HepG2 (cell line): ENCODE measurements at regions not wholly inside any gene's neighbourhood (a gene's known extent, or its start where the extent isn't known, plus 50 kb on each side); places are given as distances from the start of the nearest gene placed in this dataset.

ENCODE experiments used
- ATAC-seq: fragments of 200-7000 bp; cut with Tn5 transposase; 3 replicates; pipeline ENCODE4 v1.9.1; 2020; ENCODE audit warnings: mild to moderate bottlenecking, moderate library complexity
- BruUV-seq: library from RNA; stranded (reverse); fragments of 400-500 nt; replicated peaks from 2 replicates; lab custom pipeline; 2021; lab: Mats Ljungman, UMichigan
- CTCF ChIA-PET: fragments of 300-600 bp; formaldehyde crosslinking; extraction: SDS; loops from one replicate; lab custom pipeline; 2021; ENCODE audit warnings: low total read pairs, inconsistent platforms, low intra/inter-chr PET ratio; lab: Yijun Ruan, JAX
- POLR2A ChIA-PET: fragments of 350-600 bp; sonication (Branson Sonifier 250); formaldehyde crosslinking; loops from one replicate; lab custom pipeline; 2020; ENCODE audit warnings: antibody characterized with exemption, inconsistent platforms; lab: Yijun Ruan, JAX
- DNase-seq: peaks from one replicate; pipeline ENCODE4 v3.0.0-alpha.2; 2015; ENCODE audit warnings: low spot score
- FAIRE-seq: peaks from 3 replicates; lab custom pipeline; 2011; peaks lifted over from hg19 to GRCh38; lab: Jason Lieb, UNC
- H2AFZ ChIP-seq: one replicate; pipeline ENCODE4 v1.6.1; 2011; ENCODE audit warnings: low read length, inconsistent platforms
- H3K27ac ChIP-seq: fragments of 300-600 bp; 3 replicates; pipeline ENCODE4 v1.8.0; 2011; ENCODE audit warnings: mixed run types, mild to moderate bottlenecking, mixed read lengths, low read length, inconsistent platforms; ENCODE audit not compliant: insufficient read depth; ENCODE audit errors: extremely low read length
- H3K27me3 ChIP-seq, 2 experiments: fragments of 200-600 bp in 1 of 2; 2 replicates in 1 of 2; 3 replicates in 1 of 2; pipeline versions ENCODE4 v1.6.0 to v1.8.0; 2011; ENCODE audit warnings: low read length in 2 of 2, mild to moderate bottlenecking in 2 of 2, moderate library complexity in 2 of 2, inconsistent platforms in 1 of 2; ENCODE audit not compliant: insufficient read depth in 2 of 2, control insufficient read depth in 1 of 2
- H3K36me3 ChIP-seq, 2 experiments: fragments of 200-600 bp in 1 of 2; replicated peaks in 1 of 2; 2 replicates in 1 of 2; 3 replicates in 1 of 2; pipeline versions ENCODE4 v1.5.1 to v1.8.0; 2011; ENCODE audit warnings: low read length in 2 of 2, inconsistent platforms in 1 of 2; ENCODE audit not compliant: insufficient read depth in 2 of 2, control insufficient read depth in 1 of 2
- H3K4me1 ChIP-seq: 2 replicates; pipeline ENCODE4 v1.5.1; 2012; ENCODE audit warnings: low read length, inconsistent platforms; ENCODE audit not compliant: insufficient read depth
- H3K4me2 ChIP-seq: 2 replicates; pipeline ENCODE4 v1.6.0; 2011; ENCODE audit warnings: low read depth, low read length, inconsistent platforms
- H3K4me3 ChIP-seq, 3 experiments: fragments of 200-600 bp in 1 of 3; sonication (generic), shearing (Covaris generic) in 1 of 3; replicated peaks in 1 of 3; 2 replicates each; pipeline ENCODE4 v1.5.1; 2011 to 2016; ENCODE audit warnings: low read length in 3 of 3, inconsistent platforms in 2 of 3, low read depth in 2 of 3, mild to moderate bottlenecking in 2 of 3, control low read depth in 1 of 3, mixed read lengths in 1 of 3; ENCODE audit not compliant: insufficient read depth in 1 of 3
- H3K79me2 ChIP-seq: one replicate; pipeline ENCODE4 v1.6.1; 2011; ENCODE audit warnings: low read length, inconsistent platforms; ENCODE audit not compliant: insufficient read depth
- H3K9ac ChIP-seq: 2 replicates; pipeline ENCODE4 v1.6.0; 2011; ENCODE audit warnings: mild to moderate bottlenecking, low read depth, low read length, inconsistent platforms; ENCODE audit not compliant: insufficient read depth
- H3K9me3 ChIP-seq: 2 replicates; pipeline ENCODE4 v1.5.1; 2012; ENCODE audit warnings: mild to moderate bottlenecking, low read length
- H4K20me1 ChIP-seq: 2 replicates; pipeline ENCODE4 v1.6.0; 2011; ENCODE audit warnings: inconsistent platforms, mild to moderate bottlenecking, low read length, moderate library complexity; ENCODE audit not compliant: insufficient read depth
- DNMT1 ChIP-seq: sonication (generic); formaldehyde crosslinking; IDR thresholded peaks from 2 replicates; pipeline ENCODE4 v1.5.1; 2020; ENCODE audit warnings: mild to moderate bottlenecking, missing genetic modification reagents
- ELK4 ChIP-seq: sonication (generic); formaldehyde crosslinking; IDR thresholded peaks from 2 replicates; pipeline ENCODE4 v1.9.0; 2021; ENCODE audit warnings: missing genetic modification reagents, borderline replicate concordance
- HIVEP1 ChIP-seq: sonication (generic); formaldehyde crosslinking; IDR thresholded peaks from 2 replicates; pipeline ENCODE4 v1.4.0; 2020; ENCODE audit warnings: mild to moderate bottlenecking, missing genetic modification reagents
- KDM1A ChIP-seq: IDR thresholded peaks from 2 replicates; pipeline ENCODE4 v1.6.1; 2016; ENCODE audit warnings: missing compliant biosample characterization
- KLF15 ChIP-seq: sonication (generic); formaldehyde crosslinking; IDR thresholded peaks from 2 replicates; pipeline ENCODE4 v1.8.1; 2023; ENCODE audit warnings: borderline replicate concordance, mild to moderate bottlenecking, inconsistent platforms, missing genetic modification reagents, mixed read lengths
- MIXL1 ChIP-seq: IDR thresholded peaks from 2 replicates; pipeline ENCODE4 v1.6.1; 2016
- MYPOP ChIP-seq: sonication (generic); formaldehyde crosslinking; IDR thresholded peaks from 2 replicates; pipeline ENCODE4 v1.8.1; 2023; ENCODE audit warnings: mild to moderate bottlenecking, moderate library complexity, missing genetic modification reagents
- ZBTB40 ChIP-seq, 2 experiments: fragments of 450-650 bp in 1 of 2; sonication (generic) in 1 of 2; formaldehyde crosslinking in 1 of 2; IDR thresholded peaks; 2 replicates each; pipeline versions ENCODE4 v1.6.1 to v1.8.0; 2016 to 2022; ENCODE audit warnings: antibody characterized with exemption in 1 of 2, mild to moderate bottlenecking in 1 of 2, missing genetic modification reagents in 1 of 2
- ZFY ChIP-seq: sonication (generic); formaldehyde crosslinking; IDR thresholded peaks from 2 replicates; pipeline ENCODE4 v1.4.0; 2020; ENCODE audit warnings: missing genetic modification reagents
- ZNF34 ChIP-seq: sonication (generic); formaldehyde crosslinking; IDR thresholded peaks from 2 replicates; pipeline ENCODE4 v1.4.0; 2020; ENCODE audit warnings: mild to moderate bottlenecking, missing genetic modification reagents, borderline replicate concordance
- ZNF510 ChIP-seq: sonication (generic); formaldehyde crosslinking; IDR thresholded peaks from 2 replicates; pipeline ENCODE4 v1.4.0; 2020; ENCODE audit warnings: low read depth, mild to moderate bottlenecking, missing genetic modification reagents
- ZNF557 ChIP-seq: sonication (generic); formaldehyde crosslinking; IDR thresholded peaks from 2 replicates; pipeline ENCODE4 v1.4.0; 2020; ENCODE audit warnings: missing genetic modification reagents
- ZNF605 ChIP-seq: sonication (generic); formaldehyde crosslinking; IDR thresholded peaks from 2 replicates; pipeline ENCODE4 v1.8.0; 2022; ENCODE audit warnings: mild to moderate bottlenecking, missing genetic modification reagents
- WGBS: methylation state at CpG from one replicate; pipeline ENCODE4 v1.1.6; 2017; ENCODE audit warnings: low lambda C conversion rate; 5-methylcytosine and 5-hydroxymethylcytosine counted together
- in situ Hi-C: cut with HindIII; loops from 2 replicates; pipeline ENCODE4 v1.10.0; 2017; ENCODE audit warnings: low pct_unique_long_range_greater_than_20kb; ENCODE audit not compliant: extremely low pct_ligation_motif_present
- intact Hi-C: fragments of 100-400 bp; cut with micrococcal nuclease; formaldehyde crosslinking; loops from one replicate; pipeline ENCODE4 v1.10.0; 2022; ENCODE audit not compliant: unreplicated experiment

- TF ChIP-seq MYPOP (CRISPR knock-in tag) (no peak), ZNF605 (CRISPR knock-in tag) (no peak), ZFY (no peak), DNMT1 (CRISPR knock-in tag) (no peak), ZNF557 (CRISPR knock-in tag) (no peak), MIXL1 (CRISPR knock-in tag) (no peak), KDM1A (CRISPR knock-in tag) (no peak)
These were observed 281.7 kb upstream of the ATP10A start (continued) for GRCh38 chr15:26144836-26145235.

GRCh38 chr15:26143221-26143620, 280.1 kb upstream of the ATP10A start:
- Histone ChIP-seq H3K9ac (no peak overlapping the region), H2AFZ (no peak overlapping the region), H3K9me3 (0 out of 2 replicates have a peak, but pooled peaks cover 2% of the 10 kb centered on the region), H3K4me3 (no peak overlapping the region), H3K36me3 (no peaks in the 10 kb centered on the region), H3K4me1 (no peaks in the 10 kb centered on the region), H3K27ac (no peak overlapping the region), H4K20me1 (no peaks in the 10 kb centered on the region), H3K79me2 (no peaks in the 10 kb centered on the region), H3K27me3 (no peaks in the 10 kb centered on the region), H3K4me2 (no peak overlapping the region)
- no peak for ATAC-seq
- intact Hi-C loops (no loop called here), in situ Hi-C loops (no loop called here)
- 0% methylated on average over 1 of the region's 1 CpG for WGBS
- ChIA-PET CTCF (no interaction called here), POLR2A (no interaction called here)
- FAIRE-seq: no peak
- no TSS peak for BruUV-seq
- no peak for DNase-seq
- TF ChIP-seq ZNF510 (no peak), HIVEP1 (CRISPR knock-in tag) (no peak), ZNF34 (CRISPR knock-in tag) (no peak), ELK4 (CRISPR knock-in tag) (no peak), KLF15 (no peak), ZBTB40 (IDR thresholded peaks at IDR 0.05) (no peak), ZBTB40 (CRISPR knock-in tag; IDR thresholded peaks at IDR 0.05) (no peak)
